DOHH2 (cell line): ENCODE measurements at regions not wholly inside any gene's neighbourhood (a gene's known extent, or its start where the extent isn't known, plus 50 kb on each side); places are given as distances from the start of the nearest gene placed in this dataset.

Experiments
- EZH2phosphoT487 ChIP-seq: fragments of 200-600 bp; sonication (generic); IDR thresholded peaks from 2 replicates; pipeline ENCODE4 v1.6.1; 2017; ENCODE audit warnings: borderline replicate concordance, mild to moderate bottlenecking, antibody characterized with exemption, low read length, moderate library complexity, mixed read lengths
- TF ChIP-seq, protein P1 (sequence below): fragments of 200-600 bp; sonication (generic); IDR thresholded peaks from one replicate; pipeline ENCODE4 v1.5.1; 2014; ENCODE audit warnings: antibody characterized with exemption, mild to moderate bottlenecking, low read depth, low read length; ENCODE audit not compliant: poor library complexity, severe bottlenecking

DNA sequence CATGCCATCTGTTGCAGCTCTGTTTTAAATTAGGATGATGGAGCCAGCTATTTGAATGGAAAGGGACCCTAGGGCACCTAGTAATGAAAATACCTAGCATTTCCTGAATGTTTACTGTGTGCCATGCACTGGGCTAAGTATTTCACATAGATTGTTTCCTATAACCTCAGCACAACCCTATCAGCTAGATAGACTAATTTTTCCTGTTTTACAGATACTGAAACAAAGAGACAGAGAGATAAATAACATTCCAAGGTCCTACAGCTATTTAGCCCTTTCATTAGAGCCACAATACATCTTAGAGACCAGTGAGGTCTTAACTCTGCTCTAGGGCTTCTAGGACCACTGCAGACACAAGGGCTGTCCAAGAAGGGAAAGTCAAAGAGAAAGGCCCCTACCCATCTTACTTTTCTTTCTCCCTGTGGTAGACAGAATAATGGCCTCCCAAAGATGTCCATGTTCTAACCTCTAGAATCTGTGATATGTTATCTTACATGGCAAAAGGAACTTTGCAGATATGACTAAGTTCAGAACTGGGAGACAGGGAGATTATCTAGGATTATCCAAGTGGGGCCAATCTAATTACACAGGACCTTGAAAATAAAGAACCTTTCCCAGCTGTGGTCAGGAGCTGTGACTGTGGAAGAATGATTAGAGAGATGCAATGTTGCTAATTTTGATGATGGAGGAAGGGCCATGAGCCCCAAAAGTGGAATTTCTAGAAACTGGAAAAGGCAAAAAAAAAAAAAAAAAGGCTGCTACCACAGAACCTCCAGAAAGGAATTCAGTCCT, 157.0 kb downstream of the CCDC34 start:
- TF ChIP-seq, protein P1, sequence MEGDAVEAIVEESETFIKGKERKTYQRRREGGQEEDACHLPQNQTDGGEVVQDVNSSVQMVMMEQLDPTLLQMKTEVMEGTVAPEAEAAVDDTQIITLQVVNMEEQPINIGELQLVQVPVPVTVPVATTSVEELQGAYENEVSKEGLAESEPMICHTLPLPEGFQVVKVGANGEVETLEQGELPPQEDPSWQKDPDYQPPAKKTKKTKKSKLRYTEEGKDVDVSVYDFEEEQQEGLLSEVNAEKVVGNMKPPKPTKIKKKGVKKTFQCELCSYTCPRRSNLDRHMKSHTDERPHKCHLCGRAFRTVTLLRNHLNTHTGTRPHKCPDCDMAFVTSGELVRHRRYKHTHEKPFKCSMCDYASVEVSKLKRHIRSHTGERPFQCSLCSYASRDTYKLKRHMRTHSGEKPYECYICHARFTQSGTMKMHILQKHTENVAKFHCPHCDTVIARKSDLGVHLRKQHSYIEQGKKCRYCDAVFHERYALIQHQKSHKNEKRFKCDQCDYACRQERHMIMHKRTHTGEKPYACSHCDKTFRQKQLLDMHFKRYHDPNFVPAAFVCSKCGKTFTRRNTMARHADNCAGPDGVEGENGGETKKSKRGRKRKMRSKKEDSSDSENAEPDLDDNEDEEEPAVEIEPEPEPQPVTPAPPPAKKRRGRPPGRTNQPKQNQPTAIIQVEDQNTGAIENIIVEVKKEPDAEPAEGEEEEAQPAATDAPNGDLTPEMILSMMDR: no peak
- no peak for TF ChIP-seq EZH2phosphoT487
